HCEC 1CT (cell line): ENCODE measurements at regions not wholly inside any gene's neighbourhood (a gene's known extent, or its start where the extent isn't known, plus 50 kb on each side); places are given as distances from the start of the nearest gene placed in this dataset.
"Not testable (repeated sequence)": the region's sequence is repeated elsewhere in the genome, so short reads cannot be mapped to it uniquely, and the experiment has no call there.

ENCODE experiments used
- DNase-seq: peaks from one replicate; pipeline ENCODE4 v3.0.0-alpha.2; 2017

DNA sequence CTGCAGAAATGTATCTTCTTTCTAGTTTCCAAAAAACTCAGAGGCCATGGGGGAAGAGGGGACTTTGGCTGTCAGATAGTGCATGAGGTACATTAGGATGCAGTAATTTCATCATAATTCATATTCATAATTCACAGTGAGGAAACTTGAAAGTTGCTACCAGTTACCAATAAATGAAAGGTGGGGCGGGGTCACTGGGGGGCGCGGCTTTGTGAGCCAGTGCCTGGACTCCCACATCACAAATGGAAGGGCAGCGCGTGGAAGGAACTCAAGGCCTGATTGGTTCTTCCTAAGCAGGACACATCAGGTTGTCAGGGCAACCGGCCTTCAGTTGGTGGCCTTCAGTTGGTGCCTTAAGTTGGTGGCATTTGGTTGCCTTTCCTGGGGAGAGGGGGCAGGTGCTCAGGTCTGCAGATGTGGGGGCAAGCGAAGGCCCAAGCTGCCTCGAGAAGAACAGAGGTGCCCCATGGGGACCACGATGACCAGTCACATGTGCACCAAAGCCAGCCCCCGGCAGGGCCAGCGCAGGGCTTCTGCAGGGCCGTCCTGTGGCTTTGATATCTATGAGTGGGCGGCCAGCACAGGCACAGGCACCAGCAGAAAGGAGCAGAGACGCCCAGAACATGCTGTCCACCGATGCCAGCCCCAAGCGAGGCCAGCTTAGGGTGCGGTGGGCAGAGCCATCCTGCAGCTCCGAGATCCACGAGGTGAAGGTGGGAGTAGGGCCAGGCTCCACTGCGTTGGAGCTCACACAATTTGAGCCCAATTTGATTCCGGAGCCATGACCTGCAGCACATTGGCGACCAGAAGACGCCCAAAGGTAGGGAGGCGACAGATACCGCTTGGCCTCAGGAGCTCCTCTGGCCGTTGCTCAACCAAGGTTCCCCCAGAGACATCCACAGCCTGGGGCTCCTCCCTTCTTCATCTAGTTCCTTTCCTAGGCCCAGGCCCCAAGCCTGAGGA is 3248.2 kb upstream of the OR11H1 start:
- DNase-seq = not testable (repeated sequence)

- peak; percentile 0 for DNase-seq
Measured at GRCh38 chr22:12284690-12285089, 3243.3 kb upstream of the OR11H1 start.

DNA sequence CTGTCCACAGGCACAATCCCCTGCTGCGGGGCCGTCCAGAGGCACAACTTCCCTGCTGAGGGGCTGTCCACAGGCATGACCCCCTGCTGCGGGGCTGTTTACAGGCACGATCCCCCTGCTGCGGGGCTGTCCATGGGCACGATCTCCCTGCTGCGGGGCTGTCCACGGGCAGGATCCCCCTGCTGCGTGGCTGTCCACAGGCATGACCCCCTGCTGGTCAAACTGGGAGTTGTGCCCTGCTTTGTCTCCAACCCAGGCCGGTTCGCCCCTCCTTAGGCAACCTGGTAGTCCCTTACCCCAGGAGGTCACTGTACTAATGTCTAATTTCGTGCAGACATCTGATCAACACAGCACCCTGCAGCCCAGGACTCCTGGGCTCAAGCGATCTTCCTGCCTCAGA is 3230.6 kb upstream of the OR11H1 start:
- DNase-seq = not testable (repeated sequence)
